WTC11 (cell line): ENCODE measurements at regions not wholly inside any gene's neighbourhood (a gene's known extent, or its start where the extent isn't known, plus 50 kb on each side); places are given as distances from the start of the nearest gene placed in this dataset.

ENCODE experiments used
- ATAC-seq: fragments of 200-7000 bp; cut with Tn5 transposase; 2 replicates; pipeline ENCODE4 v1.10.0; 2021; ENCODE audit warnings: mild to moderate bottlenecking, moderate library complexity
- CTCF ChIA-PET: fragments of 300-600 bp; sonication (Branson Sonifier 250); formaldehyde crosslinking; loops from one replicate; lab custom pipeline; 2021; ENCODE audit warnings: antibody characterized with exemption; lab: Charles Lee
- POLR2A ChIA-PET: fragments of 350-600 bp; sonication (Branson Sonifier 250); formaldehyde crosslinking; loops from one replicate; lab custom pipeline; 2021; ENCODE audit warnings: antibody characterized with exemption; lab: Charles Lee
- DNase-seq: peaks from one replicate; pipeline ENCODE4 v3.0.0; 2021; ENCODE audit warnings: low spot score
- H3K27ac Mint-ChIP-seq: 2 replicates; pipeline ENCODE4 v1.8.0; 2021; ENCODE audit warnings: mixed read lengths
- H3K27me3 Mint-ChIP-seq: 2 replicates; pipeline ENCODE4 v1.8.0; 2021; ENCODE audit warnings: low read depth, mild to moderate bottlenecking, moderate library complexity, mixed read lengths
- H3K36me3 Mint-ChIP-seq: 2 replicates; pipeline ENCODE4 v1.8.0; 2021; ENCODE audit warnings: mixed read lengths
- H3K4me1 Mint-ChIP-seq: 2 replicates; pipeline ENCODE4 v1.8.0; 2022; ENCODE audit warnings: mixed read lengths
- H3K4me3 Mint-ChIP-seq: 2 replicates; pipeline ENCODE4 v1.8.0; 2021; ENCODE audit warnings: mild to moderate bottlenecking, moderate library complexity, mixed read lengths
- H3K9me3 Mint-ChIP-seq: 2 replicates; pipeline ENCODE4 v1.8.0; 2021; ENCODE audit warnings: mixed read lengths
- CBFB ChIP-seq: sonication (generic); formaldehyde crosslinking; IDR thresholded peaks from 2 replicates; pipeline ENCODE4 v1.8.1; 2022; ENCODE audit warnings: mild to moderate bottlenecking, low read depth, missing genetic modification reagents
- E2F1 ChIP-seq: sonication (generic); formaldehyde crosslinking; IDR thresholded peaks from 2 replicates; pipeline ENCODE4 v1.8.0; 2022; ENCODE audit warnings: mild to moderate bottlenecking, missing genetic modification reagents
- JUN ChIP-seq: sonication (generic); formaldehyde crosslinking; IDR thresholded peaks from 2 replicates; pipeline ENCODE4 v1.8.0; 2023; ENCODE audit warnings: mild to moderate bottlenecking, missing genetic modification reagents
- KAT7 ChIP-seq: sonication (generic); formaldehyde crosslinking; IDR thresholded peaks from 2 replicates; pipeline ENCODE4 v1.8.1; 2023; ENCODE audit warnings: missing genetic modification reagents, mild to moderate bottlenecking, borderline replicate concordance
- NFATC4 ChIP-seq: fragments of 250-450 bp; sonication (Bioruptor Pico); IDR thresholded peaks from 2 replicates; pipeline ENCODE4 v1.9.0; 2021; ENCODE audit warnings: mild to moderate bottlenecking
- NR1H2 ChIP-seq: sonication (generic); formaldehyde crosslinking; IDR thresholded peaks from 2 replicates; pipeline ENCODE4 v1.9.0; 2021; ENCODE audit warnings: mild to moderate bottlenecking, moderate library complexity, missing genetic modification reagents
- SMAD4 ChIP-seq: sonication (generic); formaldehyde crosslinking; IDR thresholded peaks from 2 replicates; pipeline ENCODE4 v1.8.0; 2022; ENCODE audit warnings: mild to moderate bottlenecking, missing genetic modification reagents
- SOX15 ChIP-seq: fragments of 250-450 bp; sonication (Bioruptor Pico); IDR thresholded peaks from 2 replicates; pipeline ENCODE4 v1.9.0; 2021; ENCODE audit warnings: mild to moderate bottlenecking
- ZBTB21 ChIP-seq: sonication (generic); formaldehyde crosslinking; IDR thresholded peaks from 2 replicates; pipeline ENCODE4 v1.8.1; 2023; ENCODE audit warnings: mild to moderate bottlenecking, missing genetic modification reagents, borderline replicate concordance
- ZMAT4 ChIP-seq: fragments of 250-450 bp; sonication (Bioruptor Pico); IDR thresholded peaks from 2 replicates; pipeline ENCODE4 v1.9.0; 2021; ENCODE audit warnings: mild to moderate bottlenecking
- ZNF671 ChIP-seq: fragments of 250-450 bp; sonication (Bioruptor Pico); IDR thresholded peaks from 2 replicates; pipeline ENCODE4 v1.8.0; 2021; ENCODE audit warnings: mild to moderate bottlenecking
- TF ChIP-seq, protein P1 (sequence below): sonication (generic); formaldehyde crosslinking; IDR thresholded peaks from 2 replicates; pipeline ENCODE4 v1.8.0; 2022; ENCODE audit warnings: missing genetic modification reagents
- TF ChIP-seq, protein P2 (sequence below): sonication (generic); formaldehyde crosslinking; IDR thresholded peaks from 2 replicates; pipeline ENCODE4 v1.8.0; 2023; ENCODE audit warnings: mild to moderate bottlenecking, missing genetic modification reagents
- TF ChIP-seq, protein P3 (sequence below): sonication (generic); formaldehyde crosslinking; IDR thresholded peaks from 2 replicates; pipeline ENCODE4 v1.8.1; 2023; ENCODE audit warnings: mild to moderate bottlenecking, moderate library complexity, missing genetic modification reagents
- TF ChIP-seq, protein P4 (sequence below): sonication (generic); formaldehyde crosslinking; IDR thresholded peaks from 2 replicates; pipeline ENCODE4 v1.8.1; 2022; ENCODE audit warnings: low read depth, missing genetic modification reagents, borderline replicate concordance
- TF ChIP-seq, protein P5 (sequence below): fragments of 200-600 bp; IDR thresholded peaks from 2 replicates; pipeline ENCODE4 v1.8.0; 2022; ENCODE audit warnings: antibody characterized with exemption
- TF ChIP-seq, protein P6 (sequence below): sonication (generic); formaldehyde crosslinking; IDR thresholded peaks from 2 replicates; pipeline ENCODE4 v1.8.1; 2022; ENCODE audit warnings: missing genetic modification reagents, borderline replicate concordance
- TF ChIP-seq, protein P7 (sequence below): sonication (generic); formaldehyde crosslinking; IDR thresholded peaks from 2 replicates; pipeline ENCODE4 v1.8.1; 2022; ENCODE audit warnings: mild to moderate bottlenecking, moderate library complexity, missing genetic modification reagents

DNA sequence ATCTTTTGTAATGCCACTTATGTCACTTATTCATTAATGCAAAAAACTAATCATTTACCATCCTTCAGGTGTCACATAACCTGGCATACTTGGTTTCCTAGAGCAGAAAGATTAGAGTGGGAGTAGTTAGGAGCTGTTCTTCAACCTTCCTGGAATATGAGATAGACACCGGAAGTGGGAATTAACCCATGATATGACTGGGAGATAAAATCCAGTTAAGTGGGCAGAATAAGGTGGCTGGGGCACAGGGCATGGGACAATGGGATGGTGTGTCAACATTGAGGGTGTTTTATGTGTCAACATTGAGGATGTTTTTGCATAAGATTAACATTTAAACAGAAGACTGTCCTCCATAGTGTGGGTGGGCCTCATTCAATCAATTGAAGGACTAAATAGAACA, 94.3 kb upstream of the CBLB start:
- ATAC-seq (no peak), DNase-seq (no peak)
- Mint-ChIP-seq H3K4me1 (peaks cover 8% of the 10 kb centered on the region; the same call in 1 of the 2 replicates), H3K4me3 (no peak overlapping the region), H3K9me3 (peaks cover 6% of the 10 kb centered on the region; the same call in 1 of the 2 replicates), H3K27ac (no peak overlapping the region), H3K36me3 (no peaks in the 10 kb centered on the region), H3K27me3 (no peaks in the 10 kb centered on the region)
- CTCF ChIA-PET, result no interaction called here
- POLR2A ChIA-PET, result no interaction called here
- no peak for TF ChIP-seq CBFB (CRISPR knock-in tag)
- TF ChIP-seq ZNF671 (CRISPR knock-in tag), result no peak
- TF ChIP-seq JUN (CRISPR knock-in tag), result no peak
- TF ChIP-seq, protein P1, sequence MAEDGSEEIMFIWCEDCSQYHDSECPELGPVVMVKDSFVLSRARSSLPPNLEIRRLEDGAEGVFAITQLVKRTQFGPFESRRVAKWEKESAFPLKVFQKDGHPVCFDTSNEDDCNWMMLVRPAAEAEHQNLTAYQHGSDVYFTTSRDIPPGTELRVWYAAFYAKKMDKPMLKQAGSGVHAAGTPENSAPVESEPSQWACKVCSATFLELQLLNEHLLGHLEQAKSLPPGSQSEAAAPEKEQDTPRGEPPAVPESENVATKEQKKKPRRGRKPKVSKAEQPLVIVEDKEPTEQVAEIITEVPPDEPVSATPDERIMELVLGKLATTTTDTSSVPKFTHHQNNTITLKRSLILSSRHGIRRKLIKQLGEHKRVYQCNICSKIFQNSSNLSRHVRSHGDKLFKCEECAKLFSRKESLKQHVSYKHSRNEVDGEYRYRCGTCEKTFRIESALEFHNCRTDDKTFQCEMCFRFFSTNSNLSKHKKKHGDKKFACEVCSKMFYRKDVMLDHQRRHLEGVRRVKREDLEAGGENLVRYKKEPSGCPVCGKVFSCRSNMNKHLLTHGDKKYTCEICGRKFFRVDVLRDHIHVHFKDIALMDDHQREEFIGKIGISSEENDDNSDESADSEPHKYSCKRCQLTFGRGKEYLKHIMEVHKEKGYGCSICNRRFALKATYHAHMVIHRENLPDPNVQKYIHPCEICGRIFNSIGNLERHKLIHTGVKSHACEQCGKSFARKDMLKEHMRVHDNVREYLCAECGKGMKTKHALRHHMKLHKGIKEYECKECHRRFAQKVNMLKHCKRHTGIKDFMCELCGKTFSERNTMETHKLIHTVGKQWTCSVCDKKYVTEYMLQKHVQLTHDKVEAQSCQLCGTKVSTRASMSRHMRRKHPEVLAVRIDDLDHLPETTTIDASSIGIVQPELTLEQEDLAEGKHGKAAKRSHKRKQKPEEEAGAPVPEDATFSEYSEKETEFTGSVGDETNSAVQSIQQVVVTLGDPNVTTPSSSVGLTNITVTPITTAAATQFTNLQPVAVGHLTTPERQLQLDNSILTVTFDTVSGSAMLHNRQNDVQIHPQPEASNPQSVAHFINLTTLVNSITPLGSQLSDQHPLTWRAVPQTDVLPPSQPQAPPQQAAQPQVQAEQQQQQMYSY (CRISPR knock-in tag), result no peak
- TF ChIP-seq, protein P2, sequence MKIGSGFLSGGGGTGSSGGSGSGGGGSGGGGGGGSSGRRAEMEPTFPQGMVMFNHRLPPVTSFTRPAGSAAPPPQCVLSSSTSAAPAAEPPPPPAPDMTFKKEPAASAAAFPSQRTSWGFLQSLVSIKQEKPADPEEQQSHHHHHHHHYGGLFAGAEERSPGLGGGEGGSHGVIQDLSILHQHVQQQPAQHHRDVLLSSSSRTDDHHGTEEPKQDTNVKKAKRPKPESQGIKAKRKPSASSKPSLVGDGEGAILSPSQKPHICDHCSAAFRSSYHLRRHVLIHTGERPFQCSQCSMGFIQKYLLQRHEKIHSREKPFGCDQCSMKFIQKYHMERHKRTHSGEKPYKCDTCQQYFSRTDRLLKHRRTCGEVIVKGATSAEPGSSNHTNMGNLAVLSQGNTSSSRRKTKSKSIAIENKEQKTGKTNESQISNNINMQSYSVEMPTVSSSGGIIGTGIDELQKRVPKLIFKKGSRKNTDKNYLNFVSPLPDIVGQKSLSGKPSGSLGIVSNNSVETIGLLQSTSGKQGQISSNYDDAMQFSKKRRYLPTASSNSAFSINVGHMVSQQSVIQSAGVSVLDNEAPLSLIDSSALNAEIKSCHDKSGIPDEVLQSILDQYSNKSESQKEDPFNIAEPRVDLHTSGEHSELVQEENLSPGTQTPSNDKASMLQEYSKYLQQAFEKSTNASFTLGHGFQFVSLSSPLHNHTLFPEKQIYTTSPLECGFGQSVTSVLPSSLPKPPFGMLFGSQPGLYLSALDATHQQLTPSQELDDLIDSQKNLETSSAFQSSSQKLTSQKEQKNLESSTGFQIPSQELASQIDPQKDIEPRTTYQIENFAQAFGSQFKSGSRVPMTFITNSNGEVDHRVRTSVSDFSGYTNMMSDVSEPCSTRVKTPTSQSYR (CRISPR knock-in tag), result no peak
- TF ChIP-seq, protein P3, sequence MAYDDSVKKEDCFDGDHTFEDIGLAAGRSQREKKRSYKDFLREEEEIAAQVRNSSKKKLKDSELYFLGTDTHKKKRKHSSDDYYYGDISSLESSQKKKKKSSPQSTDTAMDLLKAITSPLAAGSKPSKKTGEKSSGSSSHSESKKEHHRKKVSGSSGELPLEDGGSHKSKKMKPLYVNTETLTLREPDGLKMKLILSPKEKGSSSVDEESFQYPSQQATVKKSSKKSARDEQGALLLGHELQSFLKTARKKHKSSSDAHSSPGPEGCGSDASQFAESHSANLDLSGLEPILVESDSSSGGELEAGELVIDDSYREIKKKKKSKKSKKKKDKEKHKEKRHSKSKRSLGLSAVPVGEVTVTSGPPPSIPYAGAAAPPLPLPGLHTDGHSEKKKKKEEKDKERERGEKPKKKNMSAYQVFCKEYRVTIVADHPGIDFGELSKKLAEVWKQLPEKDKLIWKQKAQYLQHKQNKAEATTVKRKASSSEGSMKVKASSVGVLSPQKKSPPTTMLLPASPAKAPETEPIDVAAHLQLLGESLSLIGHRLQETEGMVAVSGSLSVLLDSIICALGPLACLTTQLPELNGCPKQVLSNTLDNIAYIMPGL (CRISPR knock-in tag), result no peak
- TF ChIP-seq SOX15 (CRISPR knock-in tag), result no peak
- TF ChIP-seq, protein P4, sequence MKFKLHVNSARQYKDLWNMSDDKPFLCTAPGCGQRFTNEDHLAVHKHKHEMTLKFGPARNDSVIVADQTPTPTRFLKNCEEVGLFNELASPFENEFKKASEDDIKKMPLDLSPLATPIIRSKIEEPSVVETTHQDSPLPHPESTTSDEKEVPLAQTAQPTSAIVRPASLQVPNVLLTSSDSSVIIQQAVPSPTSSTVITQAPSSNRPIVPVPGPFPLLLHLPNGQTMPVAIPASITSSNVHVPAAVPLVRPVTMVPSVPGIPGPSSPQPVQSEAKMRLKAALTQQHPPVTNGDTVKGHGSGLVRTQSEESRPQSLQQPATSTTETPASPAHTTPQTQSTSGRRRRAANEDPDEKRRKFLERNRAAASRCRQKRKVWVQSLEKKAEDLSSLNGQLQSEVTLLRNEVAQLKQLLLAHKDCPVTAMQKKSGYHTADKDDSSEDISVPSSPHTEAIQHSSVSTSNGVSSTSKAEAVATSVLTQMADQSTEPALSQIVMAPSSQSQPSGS (CRISPR knock-in tag), result no peak
- no peak for TF ChIP-seq NFATC4 (CRISPR knock-in tag)
- no peak for TF ChIP-seq ZBTB21 (CRISPR knock-in tag)
- TF ChIP-seq, protein P5, sequence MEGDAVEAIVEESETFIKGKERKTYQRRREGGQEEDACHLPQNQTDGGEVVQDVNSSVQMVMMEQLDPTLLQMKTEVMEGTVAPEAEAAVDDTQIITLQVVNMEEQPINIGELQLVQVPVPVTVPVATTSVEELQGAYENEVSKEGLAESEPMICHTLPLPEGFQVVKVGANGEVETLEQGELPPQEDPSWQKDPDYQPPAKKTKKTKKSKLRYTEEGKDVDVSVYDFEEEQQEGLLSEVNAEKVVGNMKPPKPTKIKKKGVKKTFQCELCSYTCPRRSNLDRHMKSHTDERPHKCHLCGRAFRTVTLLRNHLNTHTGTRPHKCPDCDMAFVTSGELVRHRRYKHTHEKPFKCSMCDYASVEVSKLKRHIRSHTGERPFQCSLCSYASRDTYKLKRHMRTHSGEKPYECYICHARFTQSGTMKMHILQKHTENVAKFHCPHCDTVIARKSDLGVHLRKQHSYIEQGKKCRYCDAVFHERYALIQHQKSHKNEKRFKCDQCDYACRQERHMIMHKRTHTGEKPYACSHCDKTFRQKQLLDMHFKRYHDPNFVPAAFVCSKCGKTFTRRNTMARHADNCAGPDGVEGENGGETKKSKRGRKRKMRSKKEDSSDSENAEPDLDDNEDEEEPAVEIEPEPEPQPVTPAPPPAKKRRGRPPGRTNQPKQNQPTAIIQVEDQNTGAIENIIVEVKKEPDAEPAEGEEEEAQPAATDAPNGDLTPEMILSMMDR, result no peak
- no peak for TF ChIP-seq NR1H2 (CRISPR knock-in tag)
- no peak for TF ChIP-seq SMAD4 (CRISPR knock-in tag)
- TF ChIP-seq KAT7, result no peak
- TF ChIP-seq, protein P6, sequence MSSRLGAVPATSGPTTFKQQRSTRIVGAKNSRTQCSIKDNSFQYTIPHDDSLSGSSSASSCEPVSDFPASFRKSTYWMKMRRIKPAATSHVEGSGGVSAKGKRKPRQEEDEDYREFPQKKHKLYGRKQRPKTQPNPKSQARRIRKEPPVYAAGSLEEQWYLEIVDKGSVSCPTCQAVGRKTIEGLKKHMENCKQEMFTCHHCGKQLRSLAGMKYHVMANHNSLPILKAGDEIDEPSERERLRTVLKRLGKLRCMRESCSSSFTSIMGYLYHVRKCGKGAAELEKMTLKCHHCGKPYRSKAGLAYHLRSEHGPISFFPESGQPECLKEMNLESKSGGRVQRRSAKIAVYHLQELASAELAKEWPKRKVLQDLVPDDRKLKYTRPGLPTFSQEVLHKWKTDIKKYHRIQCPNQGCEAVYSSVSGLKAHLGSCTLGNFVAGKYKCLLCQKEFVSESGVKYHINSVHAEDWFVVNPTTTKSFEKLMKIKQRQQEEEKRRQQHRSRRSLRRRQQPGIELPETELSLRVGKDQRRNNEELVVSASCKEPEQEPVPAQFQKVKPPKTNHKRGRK (CRISPR knock-in tag), result no peak
- TF ChIP-seq, protein P7, sequence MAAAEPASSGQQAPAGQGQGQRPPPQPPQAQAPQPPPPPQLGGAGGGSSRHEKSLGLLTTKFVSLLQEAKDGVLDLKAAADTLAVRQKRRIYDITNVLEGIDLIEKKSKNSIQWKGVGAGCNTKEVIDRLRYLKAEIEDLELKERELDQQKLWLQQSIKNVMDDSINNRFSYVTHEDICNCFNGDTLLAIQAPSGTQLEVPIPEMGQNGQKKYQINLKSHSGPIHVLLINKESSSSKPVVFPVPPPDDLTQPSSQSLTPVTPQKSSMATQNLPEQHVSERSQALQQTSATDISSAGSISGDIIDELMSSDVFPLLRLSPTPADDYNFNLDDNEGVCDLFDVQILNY (CRISPR knock-in tag), result no peak
- TF ChIP-seq ZMAT4 (CRISPR knock-in tag), result no peak
- no peak for TF ChIP-seq E2F1 (CRISPR knock-in tag)
